ENCODE measurements at regions not wholly inside any gene's neighbourhood (a gene's known extent, or its start where the extent isn't known, plus 50 kb on each side); places are given as distances from the start of the nearest gene placed in this dataset.

- H3K36me3 ChIP-seq (ENCODE audit: control insufficient read depth, insufficient read depth, low read length): no peaks in the 10 kb centered on the region
- H3K9ac ChIP-seq (ENCODE audit: low read length): no peak overlapping the region
- H3K9me3 ChIP-seq (ENCODE audit: control insufficient read depth, insufficient read depth, low read depth, low read length): no peaks in the 10 kb centered on the region
- H3K27me3 ChIP-seq (ENCODE audit: control insufficient read depth, insufficient read depth, low read length): no peaks in the 10 kb centered on the region
- H3K27ac ChIP-seq (ENCODE audit: low read depth, low read length): no peak overlapping the region
- no peak overlapping the region for H3K4me3 ChIP-seq (ENCODE audit: low read depth, low read length)
- H3K4me1 ChIP-seq (ENCODE audit: control insufficient read depth, insufficient read depth, low read length): 0 out of 2 replicates have a peak, but pooled peaks cover 6% of the 10 kb centered on the region
Measured at GRCh38 chr3:24582431-24583403, 88.1 kb upstream of the THRB start.

GRCh38 chr3:24586920-24587319 is 92.3 kb upstream of the THRB start:
- Histone ChIP-seq H3K9ac (ENCODE audit: low read length) (no peak overlapping the region), H3K36me3 (ENCODE audit: control insufficient read depth, insufficient read depth, low read length) (no peaks in the 10 kb centered on the region), H3K4me1 (ENCODE audit: control insufficient read depth, insufficient read depth, low read length) (no peaks in the 10 kb centered on the region), H3K4me3 (ENCODE audit: low read depth, low read length) (no peak overlapping the region), H3K27me3 (ENCODE audit: control insufficient read depth, insufficient read depth, low read length) (no peaks in the 10 kb centered on the region), H3K27ac (ENCODE audit: low read depth, low read length) (no peak overlapping the region), H3K9me3 (ENCODE audit: control insufficient read depth, insufficient read depth, low read depth, low read length) (no peaks in the 10 kb centered on the region)

- Histone ChIP-seq H3K4me1 (ENCODE audit: control insufficient read depth, insufficient read depth, low read length) (no peaks in the 10 kb centered on the region), H3K36me3 (ENCODE audit: control insufficient read depth, insufficient read depth, low read length) (no peaks in the 10 kb centered on the region), H3K27me3 (ENCODE audit: control insufficient read depth, insufficient read depth, low read length) (no peaks in the 10 kb centered on the region), H3K9me3 (ENCODE audit: control insufficient read depth, insufficient read depth, low read depth, low read length) (no peaks in the 10 kb centered on the region), H3K27ac (ENCODE audit: low read depth, low read length) (no peak overlapping the region), H3K4me3 (ENCODE audit: low read depth, low read length) (no peak overlapping the region), H3K9ac (ENCODE audit: low read length) (no peak overlapping the region)
Measured at GRCh38 chr3:24588629-24589512, 94.2 kb upstream of the THRB start.

GRCh38 chr3:24589513-24589851 is 94.8 kb upstream of the THRB start:
- H3K9ac ChIP-seq (ENCODE audit: low read length): no peak overlapping the region
- no peak overlapping the region for H3K27ac ChIP-seq (ENCODE audit: low read depth, low read length)
- no peak overlapping the region for H3K4me3 ChIP-seq (ENCODE audit: low read depth, low read length)

GRCh38 chr3:24589931-24590880 is 95.6 kb upstream of the THRB start:
- H3K4me3 ChIP-seq (ENCODE audit: low read depth, low read length): no peak overlapping the region
- H3K9ac ChIP-seq (ENCODE audit: low read length): no peak overlapping the region

More at GRCh38 chr3:24589513-24589851, 94.8 kb upstream of the THRB start:
- Histone ChIP-seq H3K9me3 (ENCODE audit: control insufficient read depth, insufficient read depth, low read depth, low read length) (no peaks in the 10 kb centered on the region), H3K36me3 (ENCODE audit: control insufficient read depth, insufficient read depth, low read length) (no peaks in the 10 kb centered on the region), H3K4me1 (ENCODE audit: control insufficient read depth, insufficient read depth, low read length) (no peaks in the 10 kb centered on the region; the same call in 1 of the 2 replicates), H3K27me3 (ENCODE audit: control insufficient read depth, insufficient read depth, low read length) (no peaks in the 10 kb centered on the region)

GRCh38 chr3:24591191-24591590 is 96.5 kb upstream of the THRB start:
- Histone ChIP-seq H3K4me3 (ENCODE audit: low read depth, low read length) (no peak overlapping the region), H3K4me1 (ENCODE audit: control insufficient read depth, insufficient read depth, low read length) (no peaks in the 10 kb centered on the region; the same call in 1 of the 2 replicates), H3K27me3 (ENCODE audit: control insufficient read depth, insufficient read depth, low read length) (no peaks in the 10 kb centered on the region), H3K9me3 (ENCODE audit: control insufficient read depth, insufficient read depth, low read depth, low read length) (no peaks in the 10 kb centered on the region), H3K27ac (ENCODE audit: low read depth, low read length) (no peak overlapping the region), H3K36me3 (ENCODE audit: control insufficient read depth, insufficient read depth, low read length) (no peaks in the 10 kb centered on the region), H3K9ac (ENCODE audit: low read length) (no peak overlapping the region)

More at GRCh38 chr3:24589931-24590880, 95.6 kb upstream of the THRB start:
- no peaks in the 10 kb centered on the region for H3K36me3 ChIP-seq (ENCODE audit: control insufficient read depth, insufficient read depth, low read length)
- no peak overlapping the region for H3K27ac ChIP-seq (ENCODE audit: low read depth, low read length)
- no peaks in the 10 kb centered on the region for H3K9me3 ChIP-seq (ENCODE audit: control insufficient read depth, insufficient read depth, low read depth, low read length)
- no peaks in the 10 kb centered on the region; the same call in 1 of the 2 replicates for H3K4me1 ChIP-seq (ENCODE audit: control insufficient read depth, insufficient read depth, low read length)
- H3K27me3 ChIP-seq (ENCODE audit: control insufficient read depth, insufficient read depth, low read length): no peaks in the 10 kb centered on the region

- H3K27ac ChIP-seq (ENCODE audit: low read depth, low read length): no peak overlapping the region
Measured at GRCh38 chr3:24591661-24592555, 97.3 kb upstream of the THRB start.

GRCh38 chr3:24594161-24594560 is 99.5 kb upstream of the THRB start:
- Histone ChIP-seq H3K27me3 (ENCODE audit: control insufficient read depth, insufficient read depth, low read length) (no peaks in the 10 kb centered on the region), H3K4me3 (ENCODE audit: low read depth, low read length) (no peak overlapping the region), H3K9ac (ENCODE audit: low read length) (no peak overlapping the region), H3K27ac (ENCODE audit: low read depth, low read length) (no peak overlapping the region), H3K36me3 (ENCODE audit: control insufficient read depth, insufficient read depth, low read length) (no peaks in the 10 kb centered on the region), H3K4me1 (ENCODE audit: control insufficient read depth, insufficient read depth, low read length) (peaks cover 9% of the 10 kb centered on the region), H3K9me3 (ENCODE audit: control insufficient read depth, insufficient read depth, low read depth, low read length) (no peaks in the 10 kb centered on the region)

More at GRCh38 chr3:24591661-24592555, 97.3 kb upstream of the THRB start:
- H3K36me3 ChIP-seq (ENCODE audit: control insufficient read depth, insufficient read depth, low read length): no peaks in the 10 kb centered on the region
- H3K4me1 ChIP-seq (ENCODE audit: control insufficient read depth, insufficient read depth, low read length): no peaks in the 10 kb centered on the region; the same call in 1 of the 2 replicates
- no peaks in the 10 kb centered on the region for H3K9me3 ChIP-seq (ENCODE audit: control insufficient read depth, insufficient read depth, low read depth, low read length)
- H3K9ac ChIP-seq (ENCODE audit: low read length): no peak overlapping the region
- H3K27me3 ChIP-seq (ENCODE audit: control insufficient read depth, insufficient read depth, low read length): no peaks in the 10 kb centered on the region
- H3K4me3 ChIP-seq (ENCODE audit: low read depth, low read length): no peak overlapping the region

- no peak overlapping the region for H3K4me3 ChIP-seq (ENCODE audit: low read depth, low read length)
- no peaks in the 10 kb centered on the region for H3K27me3 ChIP-seq (ENCODE audit: control insufficient read depth, insufficient read depth, low read length)
- no peak overlapping the region for H3K27ac ChIP-seq (ENCODE audit: low read depth, low read length)
- peaks cover 9% of the 10 kb centered on the region for H3K4me1 ChIP-seq (ENCODE audit: control insufficient read depth, insufficient read depth, low read length)
- no peak overlapping the region for H3K9ac ChIP-seq (ENCODE audit: low read length)
- H3K9me3 ChIP-seq (ENCODE audit: control insufficient read depth, insufficient read depth, low read depth, low read length): no peaks in the 10 kb centered on the region
- no peaks in the 10 kb centered on the region for H3K36me3 ChIP-seq (ENCODE audit: control insufficient read depth, insufficient read depth, low read length)
Measured at GRCh38 chr3:24595796-24596195, 101.1 kb upstream of the THRB start.

All from HUES6 (cell line).